GM21515 (cell line): ENCODE measurements at regions not wholly inside any gene's neighbourhood (a gene's known extent, or its start where the extent isn't known, plus 50 kb on each side); places are given as distances from the start of the nearest gene placed in this dataset.

Experiments
- ATAC-seq: cut with Tn5 transposase; IDR thresholded peaks from one replicate; pipeline ENCODE4 v1.9.1; 2021; ENCODE audit not compliant: unreplicated experiment

GRCh38 chr6:63521475-63522210 is 50.6 kb upstream of the LOC128125822 start:
- no peak for ATAC-seq
